Liver (tissue), 8 donors: ENCODE measurements at regions not wholly inside any gene's neighbourhood (a gene's known extent, or its start where the extent isn't known, plus 50 kb on each side); places are given as distances from the start of the nearest gene placed in this dataset.

Source experiments
- DNase-seq: peaks from one replicate; pipeline ENCODE4 v3.0.0-alpha.2; 2017; ENCODE audit warnings: low spot score
- H3K27ac ChIP-seq, 2 donors: one replicate each; pipeline ENCODE4 v1.7.0; 2013; ENCODE audit warnings: inconsistent platforms in 2 of 2, low read length in 2 of 2, control low read depth in 1 of 2, low read depth in 1 of 2, mild to moderate bottlenecking in 1 of 2
- H3K27me3 ChIP-seq, 4 donors: one replicate each; pipeline versions ENCODE4 v1.6.1 to v1.7.0; 2013; ENCODE audit warnings: low read length in 3 of 4, inconsistent platforms in 1 of 4, mild to moderate bottlenecking in 1 of 4, moderate library complexity in 1 of 4; ENCODE audit not compliant: control insufficient read depth in 4 of 4, insufficient read depth in 4 of 4
- H3K36me3 ChIP-seq, 4 donors: one replicate each; pipeline versions ENCODE4 v1.6.1 to v1.7.0; 2013; ENCODE audit warnings: low read length in 3 of 4, mild to moderate bottlenecking in 3 of 4, low read depth in 1 of 4, moderate library complexity in 1 of 4; ENCODE audit not compliant: control insufficient read depth in 4 of 4, insufficient read depth in 3 of 4
- H3K4me1 ChIP-seq, 4 donors: one replicate each; pipeline versions ENCODE4 v1.6.1 to v1.7.0; 2013; ENCODE audit warnings: low read length in 3 of 4, mild to moderate bottlenecking in 3 of 4, moderate library complexity in 1 of 4; ENCODE audit not compliant: control insufficient read depth in 4 of 4, insufficient read depth in 4 of 4
- H3K4me3 ChIP-seq, 3 donors: one replicate each; pipeline versions ENCODE4 v1.6.1 to v1.7.0; 2013; ENCODE audit warnings: low read length in 3 of 3, control low read depth in 1 of 3, low read depth in 1 of 3, mild to moderate bottlenecking in 1 of 3
- H3K9ac ChIP-seq, 2 donors: one replicate each; pipeline ENCODE4 v1.7.0; 2013; ENCODE audit warnings: low read length in 2 of 2, mild to moderate bottlenecking in 2 of 2, moderate library complexity in 2 of 2, control low read depth in 1 of 2, low read depth in 1 of 2
- H3K9me3 ChIP-seq, 4 donors: one replicate each; pipeline versions ENCODE4 v1.6.1 to v1.7.0; 2013; ENCODE audit warnings: low read length in 3 of 4; ENCODE audit not compliant: control insufficient read depth in 4 of 4
- CTCF ChIP-seq: fragments of 150-350 bp; IDR thresholded peaks from 2 replicates; pipeline ENCODE4 v1.5.1; 2017; ENCODE audit warnings: improper control_type of control experiment, low read depth, low read length; ENCODE audit not compliant: missing input control
- EGR1 ChIP-seq, 2 donors: IDR thresholded peaks; 2 replicates each; pipeline ENCODE4 v1.6.1; 2016 to 2018; ENCODE audit warnings: antibody characterized with exemption in 2 of 2, low read depth in 2 of 2
- FOXA1 ChIP-seq: IDR thresholded peaks from 2 replicates; pipeline ENCODE4 v1.6.1; 2016; ENCODE audit warnings: antibody characterized with exemption
- FOXA2 ChIP-seq: IDR thresholded peaks from 2 replicates; pipeline ENCODE4 v1.6.1; 2016; ENCODE audit warnings: antibody characterized with exemption
- HNF4A ChIP-seq, 2 donors: conservative IDR thresholded peaks; 2 replicates each; pipeline ENCODE4 v1.6.1; 2016; ENCODE audit warnings: antibody characterized with exemption in 2 of 2, mild to moderate bottlenecking in 2 of 2
- HNF4G ChIP-seq: IDR thresholded peaks from 2 replicates; pipeline ENCODE4 v1.6.1; 2016; ENCODE audit warnings: antibody characterized with exemption
- JUND ChIP-seq, 2 donors: IDR thresholded peaks; 2 replicates each; pipeline ENCODE4 v1.6.1; 2016; ENCODE audit warnings: antibody characterized with exemption in 2 of 2
- NR2F2 ChIP-seq: IDR thresholded peaks from 2 replicates; pipeline ENCODE4 v1.6.1; 2016; ENCODE audit warnings: antibody characterized with exemption
- RAD21 ChIP-seq, 2 donors: IDR thresholded peaks; 2 replicates each; pipeline ENCODE4 v1.6.1; 2016; ENCODE audit warnings: antibody characterized with exemption in 2 of 2, mild to moderate bottlenecking in 2 of 2
- RXRA ChIP-seq, 2 donors: IDR thresholded peaks; 2 replicates each; pipeline ENCODE4 v1.6.1; 2017 to 2018; ENCODE audit warnings: antibody characterized with exemption in 2 of 2, mild to moderate bottlenecking in 1 of 2
- SP1 ChIP-seq: IDR thresholded peaks from 2 replicates; pipeline ENCODE4 v1.6.1; 2018; ENCODE audit warnings: antibody characterized with exemption, mild to moderate bottlenecking
- TAF1 ChIP-seq: conservative IDR thresholded peaks from 2 replicates; pipeline ENCODE4 v1.6.1; 2016; ENCODE audit warnings: antibody characterized with exemption, mild to moderate bottlenecking
- WGBS: extraction: QIAGEN DNeasy Blood & Tissue Kit; methylation state at CpG from one replicate; pipeline ENCODE4 v1.1.7; 2013; 5-methylcytosine and 5-hydroxymethylcytosine counted together
- TF ChIP-seq, protein P1 (sequence below): IDR thresholded peaks from 2 replicates; pipeline ENCODE4 v1.6.1; 2016; ENCODE audit warnings: antibody characterized with exemption
- TF ChIP-seq, protein P2 (sequence below): IDR thresholded peaks from 2 replicates; pipeline ENCODE4 v1.6.1; 2016; ENCODE audit warnings: antibody characterized with exemption
- TF ChIP-seq, protein P3 (sequence below): IDR thresholded peaks from 2 replicates; pipeline ENCODE4 v1.6.1; 2016; ENCODE audit warnings: antibody characterized with exemption
- TF ChIP-seq, protein P4 (sequence below): IDR thresholded peaks from 2 replicates; pipeline ENCODE4 v1.6.1; 2016; ENCODE audit warnings: antibody characterized with exemption, mild to moderate bottlenecking
- donor health status: healthy.
- donor health status: healthy.
- donor health status: healthy.
- donor health status: healthy.
- donor health status: healthy.

DNA sequence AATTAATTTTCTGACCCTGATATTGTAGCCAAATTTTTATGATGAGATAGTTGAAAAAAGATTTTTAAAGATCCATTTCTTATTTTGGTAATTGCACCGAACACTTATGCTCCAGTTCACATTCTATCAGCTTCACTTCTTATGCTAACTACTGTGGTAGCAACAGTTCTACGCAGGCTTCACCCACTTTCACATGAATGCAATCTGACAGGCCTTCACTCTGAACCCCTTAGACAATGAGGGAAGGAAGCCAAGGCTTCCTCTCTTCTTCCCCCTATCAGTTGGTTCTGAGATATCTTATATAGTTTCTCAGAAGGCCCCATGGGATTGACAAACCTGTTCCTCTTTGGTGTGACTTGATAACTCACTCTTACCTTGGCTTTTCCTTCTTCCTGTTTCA is 185.8 kb downstream of the CETN3 start:
- 83% methylated on average over 2 of the region's 2 CpGs for WGBS
- H3K27ac ChIP-seq = no peak overlapping the region
- H3K4me3 ChIP-seq = no peak overlapping the region
- H3K9me3 ChIP-seq = no peaks in the 10 kb centered on the region
- H3K9ac ChIP-seq = no peak overlapping the region
- no peaks in the 10 kb centered on the region for H3K27me3 ChIP-seq
- DNase-seq = no peak
- H3K4me1 ChIP-seq = no peaks in the 10 kb centered on the region
- H3K36me3 ChIP-seq = no peaks in the 10 kb centered on the region
- TF ChIP-seq FOXA1 (no peak), SP1 (no peak), RXRA (IDR thresholded peaks at IDR 0.05) (no peak), FOXA2 (no peak), NR2F2 (no peak), EGR1 (IDR thresholded peaks at IDR 0.05; ENCODE audit: low read depth in 2 of 2) (no peak), RAD21 (IDR thresholded peaks at IDR 0.05) (no peak), JUND (IDR thresholded peaks at IDR 0.05) (no peak), HNF4G (no peak), CTCF (no peak)
- TF ChIP-seq, protein P1, sequence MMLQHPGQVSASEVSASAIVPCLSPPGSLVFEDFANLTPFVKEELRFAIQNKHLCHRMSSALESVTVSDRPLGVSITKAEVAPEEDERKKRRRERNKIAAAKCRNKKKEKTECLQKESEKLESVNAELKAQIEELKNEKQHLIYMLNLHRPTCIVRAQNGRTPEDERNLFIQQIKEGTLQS = no peak
- TF ChIP-seq, protein P2, sequence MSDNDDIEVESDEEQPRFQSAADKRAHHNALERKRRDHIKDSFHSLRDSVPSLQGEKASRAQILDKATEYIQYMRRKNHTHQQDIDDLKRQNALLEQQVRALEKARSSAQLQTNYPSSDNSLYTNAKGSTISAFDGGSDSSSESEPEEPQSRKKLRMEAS = no peak

DNA sequence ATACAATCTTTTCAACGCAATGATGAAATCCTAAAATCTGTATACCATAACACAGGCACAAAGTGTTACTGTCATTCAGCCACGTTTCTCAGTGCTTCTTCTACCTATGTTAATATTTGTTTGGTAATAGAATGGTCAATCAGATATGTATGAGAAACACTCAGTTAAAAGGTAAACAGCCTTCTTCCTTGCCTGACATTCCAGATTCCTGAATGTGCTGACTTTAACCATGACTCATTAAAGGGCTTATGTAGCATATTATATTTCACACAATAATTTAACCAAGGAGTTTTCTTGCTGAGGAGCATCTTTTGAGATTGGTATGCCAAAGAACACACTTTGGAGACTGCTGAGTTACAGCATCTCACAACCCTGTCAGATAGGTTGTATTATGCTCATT is 187.6 kb downstream of the CETN3 start:
- 50% methylated on average over 2 of the region's 2 CpGs for WGBS

More for the DNA sequence above, 187.6 kb downstream of the CETN3 start:
- Histone ChIP-seq H3K36me3 (no peaks in the 10 kb centered on the region), H3K27me3 (no peaks in the 10 kb centered on the region), H3K4me3 (no peak overlapping the region), H3K9ac (no peak overlapping the region), H3K27ac (no peak overlapping the region), H3K4me1 (no peaks in the 10 kb centered on the region), H3K9me3 (no peaks in the 10 kb centered on the region)
- no peak for DNase-seq
- TF ChIP-seq JUND (IDR thresholded peaks at IDR 0.05) = no peak
- TF ChIP-seq TAF1 = no peak
- TF ChIP-seq, protein P3, sequence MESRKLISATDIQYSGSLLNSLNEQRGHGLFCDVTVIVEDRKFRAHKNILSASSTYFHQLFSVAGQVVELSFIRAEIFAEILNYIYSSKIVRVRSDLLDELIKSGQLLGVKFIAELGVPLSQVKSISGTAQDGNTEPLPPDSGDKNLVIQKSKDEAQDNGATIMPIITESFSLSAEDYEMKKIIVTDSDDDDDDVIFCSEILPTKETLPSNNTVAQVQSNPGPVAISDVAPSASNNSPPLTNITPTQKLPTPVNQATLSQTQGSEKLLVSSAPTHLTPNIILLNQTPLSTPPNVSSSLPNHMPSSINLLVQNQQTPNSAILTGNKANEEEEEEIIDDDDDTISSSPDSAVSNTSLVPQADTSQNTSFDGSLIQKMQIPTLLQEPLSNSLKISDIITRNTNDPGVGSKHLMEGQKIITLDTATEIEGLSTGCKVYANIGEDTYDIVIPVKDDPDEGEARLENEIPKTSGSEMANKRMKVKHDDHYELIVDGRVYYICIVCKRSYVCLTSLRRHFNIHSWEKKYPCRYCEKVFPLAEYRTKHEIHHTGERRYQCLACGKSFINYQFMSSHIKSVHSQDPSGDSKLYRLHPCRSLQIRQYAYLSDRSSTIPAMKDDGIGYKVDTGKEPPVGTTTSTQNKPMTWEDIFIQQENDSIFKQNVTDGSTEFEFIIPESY = no peak
- TF ChIP-seq NR2F2 = no peak
- no peak for TF ChIP-seq SP1
- no peak for TF ChIP-seq HNF4A (conservative IDR thresholded peaks at IDR 0.05)
- TF ChIP-seq, protein P4, sequence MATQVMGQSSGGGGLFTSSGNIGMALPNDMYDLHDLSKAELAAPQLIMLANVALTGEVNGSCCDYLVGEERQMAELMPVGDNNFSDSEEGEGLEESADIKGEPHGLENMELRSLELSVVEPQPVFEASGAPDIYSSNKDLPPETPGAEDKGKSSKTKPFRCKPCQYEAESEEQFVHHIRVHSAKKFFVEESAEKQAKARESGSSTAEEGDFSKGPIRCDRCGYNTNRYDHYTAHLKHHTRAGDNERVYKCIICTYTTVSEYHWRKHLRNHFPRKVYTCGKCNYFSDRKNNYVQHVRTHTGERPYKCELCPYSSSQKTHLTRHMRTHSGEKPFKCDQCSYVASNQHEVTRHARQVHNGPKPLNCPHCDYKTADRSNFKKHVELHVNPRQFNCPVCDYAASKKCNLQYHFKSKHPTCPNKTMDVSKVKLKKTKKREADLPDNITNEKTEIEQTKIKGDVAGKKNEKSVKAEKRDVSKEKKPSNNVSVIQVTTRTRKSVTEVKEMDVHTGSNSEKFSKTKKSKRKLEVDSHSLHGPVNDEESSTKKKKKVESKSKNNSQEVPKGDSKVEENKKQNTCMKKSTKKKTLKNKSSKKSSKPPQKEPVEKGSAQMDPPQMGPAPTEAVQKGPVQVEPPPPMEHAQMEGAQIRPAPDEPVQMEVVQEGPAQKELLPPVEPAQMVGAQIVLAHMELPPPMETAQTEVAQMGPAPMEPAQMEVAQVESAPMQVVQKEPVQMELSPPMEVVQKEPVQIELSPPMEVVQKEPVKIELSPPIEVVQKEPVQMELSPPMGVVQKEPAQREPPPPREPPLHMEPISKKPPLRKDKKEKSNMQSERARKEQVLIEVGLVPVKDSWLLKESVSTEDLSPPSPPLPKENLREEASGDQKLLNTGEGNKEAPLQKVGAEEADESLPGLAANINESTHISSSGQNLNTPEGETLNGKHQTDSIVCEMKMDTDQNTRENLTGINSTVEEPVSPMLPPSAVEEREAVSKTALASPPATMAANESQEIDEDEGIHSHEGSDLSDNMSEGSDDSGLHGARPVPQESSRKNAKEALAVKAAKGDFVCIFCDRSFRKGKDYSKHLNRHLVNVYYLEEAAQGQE = no peak
- no peak for TF ChIP-seq FOXA2
- no peak for TF ChIP-seq HNF4G
- no peak for TF ChIP-seq CTCF
- TF ChIP-seq, protein P1 = no peak
- TF ChIP-seq, protein P2 = no peak
